Suppressor macrophage treated with lipopolysaccharide for 4 hours (primary cell): ENCODE measurements at regions not wholly inside any gene's neighbourhood (a gene's known extent, or its start where the extent isn't known, plus 50 kb on each side); places are given as distances from the start of the nearest gene placed in this dataset.
"Not testable (repeated sequence)": the region's sequence is repeated elsewhere in the genome, so short reads cannot be mapped to it uniquely, and the experiment has no call there.

Experiments
- DNase-seq: peaks from one replicate; pipeline ENCODE4 v3.0.0-alpha.2; 2020

GRCh38 chr2:238502088-238502810 is 75.5 kb downstream of the ASB1 start:
- no peak for DNase-seq

GRCh38 chr2:238502956-238503791 is 76.4 kb downstream of the ASB1 start:
- no peak for DNase-seq

- no peak for DNase-seq
These were observed 77.6 kb downstream of the ASB1 start for GRCh38 chr2:238504181-238504931.

- DNase-seq = no peak
These were observed 78.6 kb downstream of the ASB1 start for GRCh38 chr2:238505119-238505891.

GRCh38 chr2:238505892-238506280 is 79.2 kb downstream of the ASB1 start:
- DNase-seq = no peak

GRCh38 chr2:238506371-238507068 is 79.8 kb downstream of the ASB1 start:
- DNase-seq = no peak

GRCh38 chr2:238507836-238508235 is 81.1 kb downstream of the ASB1 start:
- no peak for DNase-seq

GRCh38 chr2:238509151-238509835 is 82.6 kb downstream of the ASB1 start:
- DNase-seq = no peak

- no peak for DNase-seq
These were observed 83.2 kb downstream of the ASB1 start for GRCh38 chr2:238509903-238510302.

- DNase-seq = no peak
These were observed 84.3 kb downstream of the ASB1 start for GRCh38 chr2:238510911-238511613.

GRCh38 chr2:238511614-238511950 is 84.9 kb downstream of the ASB1 start:
- DNase-seq = no peak

- no peak for DNase-seq
These were observed 85.6 kb downstream of the ASB1 start for GRCh38 chr2:238512247-238512867.

GRCh38 chr2:238513346-238513745 is 86.6 kb downstream of the ASB1 start:
- DNase-seq = peak; percentile 61

- not testable (repeated sequence) for DNase-seq
These were observed 87.3 kb downstream of the ASB1 start for GRCh38 chr2:238514024-238514423.

GRCh38 chr2:238515377-238515776 is 88.7 kb downstream of the ASB1 start:
- no peak for DNase-seq

GRCh38 chr2:238517209-238517608 is 90.5 kb downstream of the ASB1 start:
- DNase-seq = no peak

- no peak for DNase-seq
These were observed 91.6 kb downstream of the ASB1 start for GRCh38 chr2:238518172-238518820.

GRCh38 chr2:238518821-238519186 is 92.1 kb downstream of the ASB1 start:
- DNase-seq = no peak

- no peak for DNase-seq
These were observed 93.7 kb downstream of the ASB1 start for GRCh38 chr2:238520359-238520886.

GRCh38 chr2:238521002-238521401 is 94.3 kb downstream of the ASB1 start:
- DNase-seq = no peak
